ENCODE measurements at regions not wholly inside any gene's neighbourhood (a gene's known extent, or its start where the extent isn't known, plus 50 kb on each side); places are given as distances from the start of the nearest gene placed in this dataset.

DNA sequence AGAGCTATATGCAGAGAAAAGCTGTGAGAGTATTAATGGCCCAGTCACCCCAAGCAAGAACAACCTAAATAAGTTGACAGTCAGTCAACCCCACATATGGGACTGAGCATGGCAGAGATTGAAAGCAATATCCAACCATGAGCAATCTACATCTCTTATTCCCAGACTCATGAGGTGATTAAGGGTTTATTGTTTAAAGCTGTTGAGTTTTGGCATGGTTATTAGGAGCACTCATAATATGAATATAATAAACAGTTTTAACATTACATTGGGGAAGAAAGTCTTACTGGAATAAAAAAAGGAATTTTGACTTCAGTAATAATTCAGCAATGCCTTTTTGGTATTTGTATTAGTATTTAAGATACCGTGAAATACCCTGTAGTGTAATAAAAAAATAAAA lies 1627.4 kb downstream of the STIM2 start:
- DNase-seq (ENCODE audit: low read depth in 1 of 2, low spot score in 1 of 2): no peak
- TF ChIP-seq SPI1 (IDR thresholded peaks at IDR 0.05; ENCODE audit: borderline replicate concordance, low read depth) (no peak), GABPA (IDR thresholded peaks at IDR 0.05; ENCODE audit: low read depth) (no peak), POLR2AphosphoS5 (IDR thresholded peaks at IDR 0.05; ENCODE audit: low read depth) (no peak)
- TF ChIP-seq, protein P1, sequence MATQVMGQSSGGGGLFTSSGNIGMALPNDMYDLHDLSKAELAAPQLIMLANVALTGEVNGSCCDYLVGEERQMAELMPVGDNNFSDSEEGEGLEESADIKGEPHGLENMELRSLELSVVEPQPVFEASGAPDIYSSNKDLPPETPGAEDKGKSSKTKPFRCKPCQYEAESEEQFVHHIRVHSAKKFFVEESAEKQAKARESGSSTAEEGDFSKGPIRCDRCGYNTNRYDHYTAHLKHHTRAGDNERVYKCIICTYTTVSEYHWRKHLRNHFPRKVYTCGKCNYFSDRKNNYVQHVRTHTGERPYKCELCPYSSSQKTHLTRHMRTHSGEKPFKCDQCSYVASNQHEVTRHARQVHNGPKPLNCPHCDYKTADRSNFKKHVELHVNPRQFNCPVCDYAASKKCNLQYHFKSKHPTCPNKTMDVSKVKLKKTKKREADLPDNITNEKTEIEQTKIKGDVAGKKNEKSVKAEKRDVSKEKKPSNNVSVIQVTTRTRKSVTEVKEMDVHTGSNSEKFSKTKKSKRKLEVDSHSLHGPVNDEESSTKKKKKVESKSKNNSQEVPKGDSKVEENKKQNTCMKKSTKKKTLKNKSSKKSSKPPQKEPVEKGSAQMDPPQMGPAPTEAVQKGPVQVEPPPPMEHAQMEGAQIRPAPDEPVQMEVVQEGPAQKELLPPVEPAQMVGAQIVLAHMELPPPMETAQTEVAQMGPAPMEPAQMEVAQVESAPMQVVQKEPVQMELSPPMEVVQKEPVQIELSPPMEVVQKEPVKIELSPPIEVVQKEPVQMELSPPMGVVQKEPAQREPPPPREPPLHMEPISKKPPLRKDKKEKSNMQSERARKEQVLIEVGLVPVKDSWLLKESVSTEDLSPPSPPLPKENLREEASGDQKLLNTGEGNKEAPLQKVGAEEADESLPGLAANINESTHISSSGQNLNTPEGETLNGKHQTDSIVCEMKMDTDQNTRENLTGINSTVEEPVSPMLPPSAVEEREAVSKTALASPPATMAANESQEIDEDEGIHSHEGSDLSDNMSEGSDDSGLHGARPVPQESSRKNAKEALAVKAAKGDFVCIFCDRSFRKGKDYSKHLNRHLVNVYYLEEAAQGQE (IDR thresholded peaks at IDR 0.05; ENCODE audit: insufficient replicate concordance, low read depth): no peak
- TF ChIP-seq, protein P2, sequence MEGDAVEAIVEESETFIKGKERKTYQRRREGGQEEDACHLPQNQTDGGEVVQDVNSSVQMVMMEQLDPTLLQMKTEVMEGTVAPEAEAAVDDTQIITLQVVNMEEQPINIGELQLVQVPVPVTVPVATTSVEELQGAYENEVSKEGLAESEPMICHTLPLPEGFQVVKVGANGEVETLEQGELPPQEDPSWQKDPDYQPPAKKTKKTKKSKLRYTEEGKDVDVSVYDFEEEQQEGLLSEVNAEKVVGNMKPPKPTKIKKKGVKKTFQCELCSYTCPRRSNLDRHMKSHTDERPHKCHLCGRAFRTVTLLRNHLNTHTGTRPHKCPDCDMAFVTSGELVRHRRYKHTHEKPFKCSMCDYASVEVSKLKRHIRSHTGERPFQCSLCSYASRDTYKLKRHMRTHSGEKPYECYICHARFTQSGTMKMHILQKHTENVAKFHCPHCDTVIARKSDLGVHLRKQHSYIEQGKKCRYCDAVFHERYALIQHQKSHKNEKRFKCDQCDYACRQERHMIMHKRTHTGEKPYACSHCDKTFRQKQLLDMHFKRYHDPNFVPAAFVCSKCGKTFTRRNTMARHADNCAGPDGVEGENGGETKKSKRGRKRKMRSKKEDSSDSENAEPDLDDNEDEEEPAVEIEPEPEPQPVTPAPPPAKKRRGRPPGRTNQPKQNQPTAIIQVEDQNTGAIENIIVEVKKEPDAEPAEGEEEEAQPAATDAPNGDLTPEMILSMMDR (IDR thresholded peaks at IDR 0.05; ENCODE audit: insufficient read depth, low read length): no peak
- Histone ChIP-seq H3K27me3 (ENCODE audit: insufficient read depth, poor library complexity, severe bottlenecking) (no peaks in the 10 kb centered on the region), H3K27ac (replicated peaks) (no peak overlapping the region), H3K4me3 (replicated peaks; ENCODE audit: insufficient read depth, low read length) (no peak overlapping the region)

DNA sequence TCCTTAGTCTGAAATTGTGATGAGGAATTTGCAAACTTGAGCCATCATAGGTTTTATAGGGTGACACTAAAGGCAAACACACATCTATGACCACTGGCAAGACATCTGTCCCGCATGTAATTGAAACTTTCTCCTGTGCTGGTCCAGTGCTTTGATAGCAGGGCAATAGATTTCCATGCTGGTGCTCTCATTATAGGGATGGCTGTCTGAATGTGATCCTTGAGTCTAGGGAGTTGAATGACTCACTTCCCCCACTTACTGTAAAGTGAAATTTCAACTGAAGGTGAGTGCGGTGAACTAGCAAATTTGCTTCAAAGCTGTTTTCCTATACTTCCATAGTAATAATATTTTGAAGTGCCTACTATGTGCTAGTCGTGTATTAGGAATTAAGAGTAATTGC lies 1630.0 kb downstream of the STIM2 start:
- no peak for DNase-seq (ENCODE audit: low read depth in 1 of 2, low spot score in 1 of 2)
- H3K4me3 ChIP-seq (replicated peaks; ENCODE audit: insufficient read depth, low read length): no peak overlapping the region
- H3K27me3 ChIP-seq (ENCODE audit: insufficient read depth, poor library complexity, severe bottlenecking): no peaks in the 10 kb centered on the region
- TF ChIP-seq, protein P1 (IDR thresholded peaks at IDR 0.05; ENCODE audit: insufficient replicate concordance, low read depth): no peak
- no peak for TF ChIP-seq POLR2AphosphoS5 (IDR thresholded peaks at IDR 0.05; ENCODE audit: low read depth)
- no peak for TF ChIP-seq SPI1 (IDR thresholded peaks at IDR 0.05; ENCODE audit: borderline replicate concordance, low read depth)
- TF ChIP-seq, protein P2 (IDR thresholded peaks at IDR 0.05; ENCODE audit: insufficient read depth, low read length): no peak
- no peak for TF ChIP-seq GABPA (IDR thresholded peaks at IDR 0.05; ENCODE audit: low read depth)
- no peak overlapping the region for H3K27ac ChIP-seq (replicated peaks)

DNA sequence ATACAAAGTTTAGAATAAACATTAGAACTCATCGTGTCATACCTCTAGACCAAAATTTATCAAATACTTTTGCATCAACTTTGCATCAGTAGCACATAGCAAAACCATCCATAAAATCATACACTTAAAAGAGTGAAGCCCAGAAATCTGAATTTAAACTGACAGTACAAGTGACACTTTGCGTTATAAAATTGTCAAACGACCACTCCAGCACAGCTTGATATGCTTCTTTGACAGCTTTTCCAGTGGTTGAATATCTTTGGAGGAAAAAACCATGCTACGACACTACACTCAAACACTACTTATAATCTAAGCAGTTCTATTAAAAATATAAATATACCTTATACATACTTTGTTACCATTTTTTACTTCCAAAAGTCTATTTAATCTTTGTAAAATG lies 1644.4 kb downstream of the STIM2 start:
- Histone ChIP-seq H3K27me3 (ENCODE audit: insufficient read depth, poor library complexity, severe bottlenecking) (no peaks in the 10 kb centered on the region), H3K27ac (replicated peaks) (no peak overlapping the region), H3K4me3 (replicated peaks; ENCODE audit: insufficient read depth, low read length) (no peak overlapping the region)
- no peak for DNase-seq (ENCODE audit: low read depth in 1 of 2, low spot score in 1 of 2)
- TF ChIP-seq SPI1 (IDR thresholded peaks at IDR 0.05; ENCODE audit: borderline replicate concordance, low read depth) (no peak), GABPA (IDR thresholded peaks at IDR 0.05; ENCODE audit: low read depth) (no peak), POLR2AphosphoS5 (IDR thresholded peaks at IDR 0.05; ENCODE audit: low read depth) (no peak)
- TF ChIP-seq, protein P2 (IDR thresholded peaks at IDR 0.05; ENCODE audit: insufficient read depth, low read length): no peak
- TF ChIP-seq, protein P1 (IDR thresholded peaks at IDR 0.05; ENCODE audit: insufficient replicate concordance, low read depth): no peak

Measured in HL-60 (cell line).